A549 (cell line): ENCODE measurements at regions not wholly inside any gene's neighbourhood (a gene's known extent, or its start where the extent isn't known, plus 50 kb on each side); places are given as distances from the start of the nearest gene placed in this dataset.

Experiments used
- CEBPB ChIP-seq, 2 experiments: fragments of >200 bp in 1 of 2; sonication (Bioruptor Twin) in 1 of 2; formaldehyde crosslinking in 1 of 2; IDR thresholded peaks; 2 replicates each; pipeline ENCODE4 v1.6.1; 2012 to 2016
- CHD4 ChIP-seq: fragments of 200-600 bp; sonication (generic); IDR thresholded peaks from 2 replicates; pipeline ENCODE4 v1.6.1; 2016; ENCODE audit warnings: antibody characterized with exemption, mild to moderate bottlenecking, borderline replicate concordance
- CTCF ChIP-seq: fragments of >200 bp; sonication (Bioruptor Twin); formaldehyde crosslinking; IDR thresholded peaks from 3 replicates; pipeline ENCODE4 v1.5.1; 2016
- EP300 ChIP-seq, 2 experiments: fragments of >200 bp; sonication (Bioruptor Twin); formaldehyde crosslinking; IDR thresholded peaks; 2 replicates in 1 of 2; 3 replicates in 1 of 2; pipeline ENCODE4 v1.6.1; 2016 to 2017
- HDAC2 ChIP-seq: fragments of 200-600 bp; sonication (generic); IDR thresholded peaks from 2 replicates; pipeline ENCODE4 v1.6.1; 2016
- KDM1A ChIP-seq: fragments of 200-600 bp; sonication (generic); IDR thresholded peaks from 2 replicates; pipeline ENCODE4 v1.6.1; 2016; ENCODE audit warnings: low read depth, mild to moderate bottlenecking
- PHF8 ChIP-seq: fragments of 200-600 bp; sonication (generic); IDR thresholded peaks from 2 replicates; pipeline ENCODE4 v1.6.1; 2016; ENCODE audit warnings: low read depth, mild to moderate bottlenecking, antibody characterized with exemption, moderate library complexity, borderline replicate concordance
- POLR2A ChIP-seq: IDR thresholded peaks from 2 replicates; pipeline ENCODE4 v1.6.1; 2012; ENCODE audit warnings: mild to moderate bottlenecking, low read length
- POLR2AphosphoS2 ChIP-seq: conservative IDR thresholded peaks from 2 replicates; pipeline ENCODE4 v1.6.1; 2012; ENCODE audit warnings: low read length, improper control_type of control experiment, inconsistent platforms
- REST ChIP-seq: fragments of 200-600 bp; sonication (generic); IDR thresholded peaks from 2 replicates; pipeline ENCODE4 v1.6.1; 2016; ENCODE audit warnings: antibody characterized with exemption, mild to moderate bottlenecking, moderate library complexity
- SMC3 ChIP-seq: fragments of >200 bp; sonication (Bioruptor Twin); formaldehyde crosslinking; IDR thresholded peaks from 3 replicates; pipeline ENCODE4 v1.6.1; 2018; ENCODE audit warnings: inconsistent platforms
- USF2 ChIP-seq: fragments of 450-650 bp; IDR thresholded peaks from 2 replicates; pipeline ENCODE4 v1.6.1; 2014; ENCODE audit warnings: antibody characterized with exemption
- TF ChIP-seq, protein P1 (sequence below): IDR thresholded peaks from 2 replicates; pipeline ENCODE4 v1.6.1; 2012
- TF ChIP-seq, protein P2 (sequence below): fragments of 250-450 bp; sonication (Bioruptor Pico); IDR thresholded peaks from 2 replicates; pipeline ENCODE4 v1.5.0; 2021; ENCODE audit warnings: mild to moderate bottlenecking, moderate library complexity, borderline replicate concordance

- TF ChIP-seq CTCF: no peak
- no peak for TF ChIP-seq SMC3
- TF ChIP-seq CEBPB (IDR thresholded peaks at IDR 0.05): no peak
- no peak for TF ChIP-seq HDAC2
- TF ChIP-seq, protein P1, sequence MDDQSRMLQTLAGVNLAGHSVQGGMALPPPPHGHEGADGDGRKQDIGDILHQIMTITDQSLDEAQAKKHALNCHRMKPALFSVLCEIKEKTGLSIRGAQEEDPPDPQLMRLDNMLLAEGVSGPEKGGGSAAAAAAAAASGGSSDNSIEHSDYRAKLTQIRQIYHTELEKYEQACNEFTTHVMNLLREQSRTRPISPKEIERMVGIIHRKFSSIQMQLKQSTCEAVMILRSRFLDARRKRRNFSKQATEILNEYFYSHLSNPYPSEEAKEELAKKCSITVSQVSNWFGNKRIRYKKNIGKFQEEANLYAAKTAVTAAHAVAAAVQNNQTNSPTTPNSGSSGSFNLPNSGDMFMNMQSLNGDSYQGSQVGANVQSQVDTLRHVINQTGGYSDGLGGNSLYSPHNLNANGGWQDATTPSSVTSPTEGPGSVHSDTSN: no peak
- TF ChIP-seq POLR2A: no peak
- no peak for TF ChIP-seq REST
- TF ChIP-seq USF2: no peak
- TF ChIP-seq CHD4: no peak
- TF ChIP-seq, protein P2, sequence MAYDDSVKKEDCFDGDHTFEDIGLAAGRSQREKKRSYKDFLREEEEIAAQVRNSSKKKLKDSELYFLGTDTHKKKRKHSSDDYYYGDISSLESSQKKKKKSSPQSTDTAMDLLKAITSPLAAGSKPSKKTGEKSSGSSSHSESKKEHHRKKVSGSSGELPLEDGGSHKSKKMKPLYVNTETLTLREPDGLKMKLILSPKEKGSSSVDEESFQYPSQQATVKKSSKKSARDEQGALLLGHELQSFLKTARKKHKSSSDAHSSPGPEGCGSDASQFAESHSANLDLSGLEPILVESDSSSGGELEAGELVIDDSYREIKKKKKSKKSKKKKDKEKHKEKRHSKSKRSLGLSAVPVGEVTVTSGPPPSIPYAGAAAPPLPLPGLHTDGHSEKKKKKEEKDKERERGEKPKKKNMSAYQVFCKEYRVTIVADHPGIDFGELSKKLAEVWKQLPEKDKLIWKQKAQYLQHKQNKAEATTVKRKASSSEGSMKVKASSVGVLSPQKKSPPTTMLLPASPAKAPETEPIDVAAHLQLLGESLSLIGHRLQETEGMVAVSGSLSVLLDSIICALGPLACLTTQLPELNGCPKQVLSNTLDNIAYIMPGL (CRISPR knock-in tag): no peak
- no peak for TF ChIP-seq POLR2AphosphoS2
- no peak for TF ChIP-seq PHF8
- TF ChIP-seq KDM1A: no peak
- TF ChIP-seq EP300 (IDR thresholded peaks at IDR 0.05): no peak
Measured at GRCh38 chr2:2825516-2826208, 494.6 kb upstream of the MYT1L start.
